Central memory CD8-positive, alpha-beta T cell (primary cell): ENCODE measurements at regions not wholly inside any gene's neighbourhood (a gene's known extent, or its start where the extent isn't known, plus 50 kb on each side); places are given as distances from the start of the nearest gene placed in this dataset.

Experiments used
- ATAC-seq: fragments of 150-1000 bp; cut with Tn5 transposase; replicated peaks from 2 replicates; pipeline ENCODE4 v1.10.0; 2022; ENCODE audit warnings: mild to moderate bottlenecking, moderate FRiP score, moderate number of reproducible peaks; ENCODE audit not compliant: poor library complexity, severe bottlenecking; ENCODE audit errors: extremely low read depth
- DNase-seq, 2 donors: peaks; one replicate each; pipeline ENCODE4 v3.0.0; 2021; ENCODE audit warnings: low spot score in 2 of 2
- H3K27ac Mint-ChIP-seq: one replicate; pipeline ENCODE4 v1.8.0; 2022; ENCODE audit warnings: low read depth, mild to moderate bottlenecking, moderate library complexity, mixed read lengths
- H3K27me3 Mint-ChIP-seq: one replicate; pipeline ENCODE4 v1.8.0; 2022; ENCODE audit warnings: mixed read lengths
- H3K36me3 Mint-ChIP-seq: one replicate; pipeline ENCODE4 v1.8.0; 2022; ENCODE audit warnings: mild to moderate bottlenecking, moderate library complexity, mixed read lengths; ENCODE audit not compliant: insufficient read depth
- H3K4me1 Mint-ChIP-seq: one replicate; pipeline ENCODE4 v1.8.0; 2022; ENCODE audit warnings: mixed read lengths
- H3K4me3 Mint-ChIP-seq: one replicate; pipeline ENCODE4 v1.8.0; 2022; ENCODE audit warnings: mild to moderate bottlenecking, moderate library complexity, mixed read lengths
- H3K9me3 Mint-ChIP-seq: one replicate; pipeline ENCODE4 v1.8.0; 2022; ENCODE audit warnings: mixed read lengths

GRCh38 chr7:106335814-106336213 lies 51.0 kb upstream of the NAMPT start:
- DNase-seq, result no peak
- Mint-ChIP-seq H3K9me3 (no peaks in the 10 kb centered on the region), H3K27me3 (peaks cover 48% of the 10 kb centered on the region), H3K4me3 (no peak overlapping the region), H3K4me1 (peaks cover 5% of the 10 kb centered on the region), H3K36me3 (no peaks in the 10 kb centered on the region), H3K27ac (no peak overlapping the region)
- no peak for ATAC-seq
